ENCODE measurements at regions not wholly inside any gene's neighbourhood (a gene's known extent, or its start where the extent isn't known, plus 50 kb on each side); places are given as distances from the start of the nearest gene placed in this dataset.

- H3K27me3 ChIP-seq (ENCODE audit: control insufficient read depth, insufficient read depth, low read length), result no peaks in the 10 kb centered on the region
- no peaks in the 10 kb centered on the region for H3K9me3 ChIP-seq (ENCODE audit: control insufficient read depth, insufficient read depth, low read depth, low read length)
- no peaks in the 10 kb centered on the region for H3K36me3 ChIP-seq (ENCODE audit: control insufficient read depth, insufficient read depth, low read length)
- no peaks in the 10 kb centered on the region for H3K4me1 ChIP-seq (ENCODE audit: control insufficient read depth, insufficient read depth, low read length)
- H3K4me3 ChIP-seq (ENCODE audit: low read depth, low read length), result no peak overlapping the region
- H3K27ac ChIP-seq (ENCODE audit: low read depth, low read length), result no peak overlapping the region
- no peak overlapping the region for H3K9ac ChIP-seq (ENCODE audit: low read length)
Measured at GRCh38 chr2:195496991-195497390, 160.0 kb upstream of the SLC39A10 start.

DNA sequence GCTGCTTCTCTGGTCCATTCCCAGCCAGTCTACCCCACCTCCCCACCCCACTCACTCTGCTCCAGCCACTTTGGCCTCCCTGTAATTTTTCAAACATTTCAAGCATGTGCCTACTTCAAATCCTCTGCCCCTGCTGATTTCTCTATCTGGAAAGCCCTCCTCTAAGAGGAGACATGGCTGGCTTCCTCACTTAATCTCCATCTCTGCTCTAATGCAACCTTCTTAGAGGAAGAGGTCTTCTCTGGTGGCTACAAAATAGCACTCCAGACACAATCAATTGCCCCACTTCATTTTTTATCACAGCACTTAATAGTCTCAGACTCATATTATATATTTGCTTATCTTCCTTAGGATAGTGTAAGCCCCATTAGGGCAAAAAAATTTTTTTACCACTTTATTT is 161.1 kb upstream of the SLC39A10 start:
- no peaks in the 10 kb centered on the region for H3K36me3 ChIP-seq (ENCODE audit: control insufficient read depth, insufficient read depth, low read length)
- no peak overlapping the region for H3K9ac ChIP-seq (ENCODE audit: low read length)
- H3K4me3 ChIP-seq (ENCODE audit: low read depth, low read length), result no peak overlapping the region
- peaks cover 5% of the 10 kb centered on the region; the same call in 1 of the 2 replicates for H3K4me1 ChIP-seq (ENCODE audit: control insufficient read depth, insufficient read depth, low read length)
- H3K27ac ChIP-seq (ENCODE audit: low read depth, low read length), result no peak overlapping the region
- H3K9me3 ChIP-seq (ENCODE audit: control insufficient read depth, insufficient read depth, low read depth, low read length), result no peaks in the 10 kb centered on the region
- H3K27me3 ChIP-seq (ENCODE audit: control insufficient read depth, insufficient read depth, low read length), result no peaks in the 10 kb centered on the region

DNA sequence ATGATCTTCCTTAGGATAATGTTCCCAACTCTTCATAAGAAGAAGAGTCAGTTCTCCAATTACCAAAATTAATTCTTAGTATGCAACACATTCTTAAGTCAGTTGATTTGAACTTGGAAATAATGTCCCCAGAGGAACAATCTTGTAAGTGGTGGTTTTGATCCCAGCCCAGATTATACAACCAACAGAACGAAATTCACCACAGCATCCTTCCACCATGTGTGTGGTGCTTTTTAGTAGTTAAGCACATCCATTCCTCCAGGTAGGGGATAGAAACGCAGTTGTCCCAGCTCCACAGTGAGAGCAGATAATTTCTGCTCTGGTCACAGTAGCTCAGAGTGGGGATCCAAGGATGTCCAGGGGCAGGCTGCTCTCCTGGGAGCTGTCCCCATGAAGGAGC is 161.7 kb upstream of the SLC39A10 start:
- Histone ChIP-seq H3K9me3 (ENCODE audit: control insufficient read depth, insufficient read depth, low read depth, low read length) (no peaks in the 10 kb centered on the region), H3K27me3 (ENCODE audit: control insufficient read depth, insufficient read depth, low read length) (no peaks in the 10 kb centered on the region), H3K4me3 (ENCODE audit: low read depth, low read length) (no peak overlapping the region), H3K27ac (ENCODE audit: low read depth, low read length) (no peak overlapping the region), H3K36me3 (ENCODE audit: control insufficient read depth, insufficient read depth, low read length) (no peaks in the 10 kb centered on the region), H3K9ac (ENCODE audit: low read length) (no peak overlapping the region), H3K4me1 (ENCODE audit: control insufficient read depth, insufficient read depth, low read length) (peaks cover 5% of the 10 kb centered on the region; the same call in 1 of the 2 replicates)

- Histone ChIP-seq H3K9ac (ENCODE audit: low read length) (no peak overlapping the region), H3K4me1 (ENCODE audit: control insufficient read depth, insufficient read depth, low read length) (peaks cover 5% of the 10 kb centered on the region; the same call in 1 of the 2 replicates), H3K27me3 (ENCODE audit: control insufficient read depth, insufficient read depth, low read length) (no peaks in the 10 kb centered on the region), H3K27ac (ENCODE audit: low read depth, low read length) (no peak overlapping the region), H3K9me3 (ENCODE audit: control insufficient read depth, insufficient read depth, low read depth, low read length) (no peaks in the 10 kb centered on the region), H3K4me3 (ENCODE audit: low read depth, low read length) (no peak overlapping the region), H3K36me3 (ENCODE audit: control insufficient read depth, insufficient read depth, low read length) (no peaks in the 10 kb centered on the region)
Measured at GRCh38 chr2:195494451-195494850, 162.6 kb upstream of the SLC39A10 start.

DNA sequence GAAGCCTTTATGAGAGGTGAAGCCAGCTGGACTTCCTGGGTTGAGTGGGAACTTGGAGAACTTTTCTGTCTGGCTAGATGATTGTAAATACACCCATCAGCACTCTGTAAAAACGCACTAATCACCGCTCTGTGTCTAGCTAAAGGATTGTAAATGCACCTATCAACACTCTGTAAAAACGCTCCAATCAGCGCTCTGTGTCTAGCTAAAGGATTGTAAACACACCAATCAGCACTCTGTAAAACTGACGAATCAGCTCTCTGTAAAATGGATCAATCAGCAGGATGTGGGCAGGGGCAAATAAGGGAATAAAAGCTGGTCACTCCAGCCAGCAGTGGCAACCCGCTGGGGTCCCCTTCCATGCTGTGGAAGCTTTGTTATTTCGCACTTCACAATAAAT is 163.6 kb upstream of the SLC39A10 start:
- peaks cover 5% of the 10 kb centered on the region; the same call in 1 of the 2 replicates for H3K4me1 ChIP-seq (ENCODE audit: control insufficient read depth, insufficient read depth, low read length)
- H3K27ac ChIP-seq (ENCODE audit: low read depth, low read length), result no peak overlapping the region
- H3K4me3 ChIP-seq (ENCODE audit: low read depth, low read length), result no peak overlapping the region
- H3K9me3 ChIP-seq (ENCODE audit: control insufficient read depth, insufficient read depth, low read depth, low read length), result no peaks in the 10 kb centered on the region
- H3K9ac ChIP-seq (ENCODE audit: low read length), result no peak overlapping the region
- H3K27me3 ChIP-seq (ENCODE audit: control insufficient read depth, insufficient read depth, low read length), result no peaks in the 10 kb centered on the region
- H3K36me3 ChIP-seq (ENCODE audit: control insufficient read depth, insufficient read depth, low read length), result no peaks in the 10 kb centered on the region

- peaks cover 14% of the 10 kb centered on the region for H3K4me1 ChIP-seq (ENCODE audit: control insufficient read depth, insufficient read depth, low read length)
- H3K36me3 ChIP-seq (ENCODE audit: control insufficient read depth, insufficient read depth, low read length), result no peaks in the 10 kb centered on the region
- no peaks in the 10 kb centered on the region for H3K9me3 ChIP-seq (ENCODE audit: control insufficient read depth, insufficient read depth, low read depth, low read length)
- no peak overlapping the region for H3K9ac ChIP-seq (ENCODE audit: low read length)
- H3K27ac ChIP-seq (ENCODE audit: low read depth, low read length), result no peak overlapping the region
- no peak overlapping the region for H3K4me3 ChIP-seq (ENCODE audit: low read depth, low read length)
- no peaks in the 10 kb centered on the region for H3K27me3 ChIP-seq (ENCODE audit: control insufficient read depth, insufficient read depth, low read length)
Measured at GRCh38 chr2:195490319-195490718, 166.7 kb upstream of the SLC39A10 start.

DNA sequence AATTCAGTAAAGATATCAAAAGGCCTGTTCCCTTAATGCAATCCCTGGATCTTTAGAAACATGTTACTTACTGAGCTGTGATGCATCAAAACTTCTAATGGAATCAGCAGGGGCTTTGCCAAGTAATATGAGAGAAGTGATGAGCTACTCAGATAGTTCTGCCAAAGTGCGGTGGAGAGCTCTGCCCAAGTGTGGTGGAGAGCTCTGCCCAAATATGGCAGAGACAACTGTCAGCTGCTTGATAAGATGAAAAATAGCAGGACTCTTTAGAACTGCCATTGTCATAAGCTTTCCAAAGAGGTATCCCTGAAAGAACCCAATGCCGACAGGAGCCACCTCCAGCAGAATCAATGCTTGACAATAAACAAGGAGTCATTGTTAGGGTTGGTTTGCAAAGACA is 167.9 kb upstream of the SLC39A10 start:
- no peaks in the 10 kb centered on the region for H3K36me3 ChIP-seq (ENCODE audit: control insufficient read depth, insufficient read depth, low read length)
- H3K4me1 ChIP-seq (ENCODE audit: control insufficient read depth, insufficient read depth, low read length), result peaks cover 14% of the 10 kb centered on the region
- no peak overlapping the region for H3K9ac ChIP-seq (ENCODE audit: low read length)
- no peaks in the 10 kb centered on the region for H3K27me3 ChIP-seq (ENCODE audit: control insufficient read depth, insufficient read depth, low read length)
- no peak overlapping the region for H3K4me3 ChIP-seq (ENCODE audit: low read depth, low read length)
- no peak overlapping the region for H3K27ac ChIP-seq (ENCODE audit: low read depth, low read length)
- H3K9me3 ChIP-seq (ENCODE audit: control insufficient read depth, insufficient read depth, low read depth, low read length), result no peaks in the 10 kb centered on the region

- H3K27ac ChIP-seq (ENCODE audit: low read depth, low read length), result no peak overlapping the region
Measured at GRCh38 chr2:195488567-195488966, 168.5 kb upstream of the SLC39A10 start.

DNA sequence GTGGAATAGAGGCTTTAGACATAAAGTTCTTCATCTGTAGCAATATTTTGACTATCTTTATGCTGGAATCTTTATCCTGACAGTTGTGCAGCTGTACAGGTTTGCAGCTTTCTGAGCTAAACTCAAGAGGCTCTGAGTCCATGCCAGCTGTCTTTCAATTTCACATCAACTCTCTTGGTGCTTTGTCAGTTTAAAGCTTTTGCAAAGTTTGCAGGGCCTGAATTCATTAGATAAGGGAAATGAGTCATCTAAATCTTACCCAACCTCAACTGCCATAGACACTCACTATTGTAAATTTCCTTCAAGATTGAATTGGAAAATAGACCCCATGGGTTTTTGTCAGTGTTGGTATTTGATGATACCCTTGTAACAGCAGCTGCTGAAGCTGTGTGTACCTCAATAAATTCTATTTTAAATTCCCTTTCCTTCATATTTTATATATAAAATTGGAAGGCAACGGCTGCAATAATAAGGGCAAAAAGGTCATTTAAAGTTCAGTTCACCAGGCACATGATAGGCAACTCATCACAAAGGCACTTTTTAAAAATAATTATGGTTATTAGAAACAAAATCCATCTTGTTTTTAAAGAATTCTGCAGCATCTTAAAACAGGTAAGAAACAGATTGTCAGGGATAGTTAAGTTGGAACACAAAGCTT is 169.9 kb upstream of the SLC39A10 start:
- Histone ChIP-seq H3K27ac (ENCODE audit: low read depth, low read length) (no peak overlapping the region), H3K4me3 (ENCODE audit: low read depth, low read length) (no peak overlapping the region), H3K36me3 (ENCODE audit: control insufficient read depth, insufficient read depth, low read length) (no peaks in the 10 kb centered on the region), H3K9me3 (ENCODE audit: control insufficient read depth, insufficient read depth, low read depth, low read length) (no peaks in the 10 kb centered on the region), H3K27me3 (ENCODE audit: control insufficient read depth, insufficient read depth, low read length) (no peaks in the 10 kb centered on the region), H3K9ac (ENCODE audit: low read length) (no peak overlapping the region), H3K4me1 (ENCODE audit: control insufficient read depth, insufficient read depth, low read length) (peaks cover 14% of the 10 kb centered on the region)

More at GRCh38 chr2:195488567-195488966, 168.5 kb upstream of the SLC39A10 start:
- Histone ChIP-seq H3K4me3 (ENCODE audit: low read depth, low read length) (no peak overlapping the region), H3K27me3 (ENCODE audit: control insufficient read depth, insufficient read depth, low read length) (no peaks in the 10 kb centered on the region), H3K9me3 (ENCODE audit: control insufficient read depth, insufficient read depth, low read depth, low read length) (no peaks in the 10 kb centered on the region), H3K4me1 (ENCODE audit: control insufficient read depth, insufficient read depth, low read length) (peaks cover 14% of the 10 kb centered on the region), H3K9ac (ENCODE audit: low read length) (no peak overlapping the region), H3K36me3 (ENCODE audit: control insufficient read depth, insufficient read depth, low read length) (no peaks in the 10 kb centered on the region)

- Histone ChIP-seq H3K9ac (ENCODE audit: low read length) (no peak overlapping the region), H3K27me3 (ENCODE audit: control insufficient read depth, insufficient read depth, low read length) (no peaks in the 10 kb centered on the region), H3K36me3 (ENCODE audit: control insufficient read depth, insufficient read depth, low read length) (no peaks in the 10 kb centered on the region), H3K4me3 (ENCODE audit: low read depth, low read length) (no peak overlapping the region), H3K9me3 (ENCODE audit: control insufficient read depth, insufficient read depth, low read depth, low read length) (no peaks in the 10 kb centered on the region), H3K4me1 (ENCODE audit: control insufficient read depth, insufficient read depth, low read length) (peaks cover 14% of the 10 kb centered on the region), H3K27ac (ENCODE audit: low read depth, low read length) (no peak overlapping the region)
Measured at GRCh38 chr2:195486520-195486919, 170.5 kb upstream of the SLC39A10 start.

DNA sequence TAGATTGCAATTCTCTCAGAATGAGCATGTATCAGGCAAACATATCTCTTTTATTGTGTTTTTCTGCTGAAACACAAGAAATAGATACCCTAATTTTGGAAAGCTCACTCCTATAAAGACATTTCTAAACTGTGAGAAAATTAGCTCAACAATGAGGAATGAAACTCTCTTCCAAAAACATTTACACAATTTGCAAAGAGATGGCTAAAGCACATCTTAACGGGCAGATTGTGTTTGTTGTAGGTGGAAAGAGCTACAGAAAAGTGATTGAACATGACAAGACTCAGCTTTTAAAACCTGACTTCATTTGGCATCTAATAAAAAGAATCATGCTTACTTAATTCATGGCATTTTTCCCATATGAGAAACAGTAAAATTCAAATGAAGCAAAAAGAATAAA is 175.0 kb upstream of the SLC39A10 start:
- Histone ChIP-seq H3K36me3 (ENCODE audit: control insufficient read depth, insufficient read depth, low read length) (no peaks in the 10 kb centered on the region), H3K27me3 (ENCODE audit: control insufficient read depth, insufficient read depth, low read length) (no peaks in the 10 kb centered on the region), H3K4me1 (ENCODE audit: control insufficient read depth, insufficient read depth, low read length) (0 out of 2 replicates have a peak, but pooled peaks cover 3% of the 10 kb centered on the region), H3K9me3 (ENCODE audit: control insufficient read depth, insufficient read depth, low read depth, low read length) (no peaks in the 10 kb centered on the region), H3K4me3 (ENCODE audit: low read depth, low read length) (no peak overlapping the region), H3K9ac (ENCODE audit: low read length) (no peak overlapping the region), H3K27ac (ENCODE audit: low read depth, low read length) (no peak overlapping the region)
